ENCODE measurements at regions not wholly inside any gene's neighbourhood (a gene's known extent, or its start where the extent isn't known, plus 50 kb on each side); places are given as distances from the start of the nearest gene placed in this dataset.

GRCh38 chr1:182193908-182194550, 132.5 kb upstream of the ZNF648 start:
- Histone ChIP-seq H2AFZ (ENCODE audit: low read depth, low read length) (no peak overlapping the region), H3K4me1 (replicated peaks in 1 of 2; ENCODE audit: control insufficient read depth in 2 of 2, insufficient read depth in 2 of 2, low read length in 2 of 2) (peaks cover 0 to 4% of the 10 kb centered on the region in 2 experiments; a peak in 1 of 5 replicates), H3K36me3 (ENCODE audit: control insufficient read depth, insufficient read depth, low read length) (no peaks in the 10 kb centered on the region), H3K27ac (ENCODE audit: extremely low read depth, low read depth, low read length) (no peak overlapping the region), H4K20me1 (replicated peaks; ENCODE audit: control insufficient read depth, insufficient read depth, low read length) (no peaks in the 10 kb centered on the region), H3K9ac (ENCODE audit: insufficient read depth in 1 of 2, low read depth in 2 of 2, low read length in 2 of 2) (no peak overlapping the region), H3K27me3 (ENCODE audit: control insufficient read depth in 2 of 2, insufficient read depth in 2 of 2, low read length in 2 of 2) (peaks cover 5% of the 10 kb centered on the region in 2 experiments; a peak in 3 of 5 replicates), H3K9me1 (ENCODE audit: control insufficient read depth, insufficient read depth, low read length) (no peaks in the 10 kb centered on the region), H3K4me2 (ENCODE audit: insufficient read depth, low read length) (no peak overlapping the region), H3K79me2 (ENCODE audit: control insufficient read depth, insufficient read depth, low read length) (no peaks in the 10 kb centered on the region), H3K9me3 (replicated peaks; ENCODE audit: control insufficient read depth, insufficient read depth, low read depth, low read length) (no peaks in the 10 kb centered on the region), H3K4me3 (no peak overlapping the region)
- no peak for FAIRE-seq
- WGBS (ENCODE audit: insufficient coverage, low coverage, missing lambda C conversion rate) = 33% methylated on average over 4 of the region's 4 CpGs
- no peak for DNase-seq (ENCODE audit: extremely low read depth in 1 of 4, low spot score in 3 of 4)
- CTCF ChIA-PET (ENCODE audit: low intra/inter-chr PET ratio) = interaction anchor here (0.6 kb wide), 1 partner anchor 601 kb away, joined by 3 read pairs; no protein-coding TSS in a partner anchor
- ATAC-seq = peak; percentile 34; the same call in 2 of the 3 replicates
- intact Hi-C loops (cut with micrococcal nuclease) = no loop called here
- in situ Hi-C loops (cut with MboI) = no loop called here
- TF ChIP-seq CEBPG (CRISPR knock-in tag; IDR thresholded peaks at IDR 0.05) = peak; percentile 33; the same call in 1 of the 2 replicates
- TF ChIP-seq CEBPG (tag; conservative IDR thresholded peaks at IDR 0.05 in 1 of 2, IDR thresholded peaks at IDR 0.05 in 1 of 2) = peak; percentile 61 to 70
- peak; percentile 81 for TF ChIP-seq CEBPB (tag; IDR thresholded peaks at IDR 0.05)
- TF ChIP-seq TFAP4 (CRISPR knock-in tag; IDR thresholded peaks at IDR 0.05; ENCODE audit: borderline replicate concordance) = peak; percentile 31; the same call in 1 of the 2 replicates
- no peak for TF ChIP-seq ASH1L (IDR thresholded peaks at IDR 0.05; ENCODE audit: borderline replicate concordance, low read depth, partially characterized antibody)
- peak; percentile 84 for TF ChIP-seq ATF3 (IDR thresholded peaks at IDR 0.05)
- TF ChIP-seq ATF3 (CRISPR knock-in tag; conservative IDR thresholded peaks at IDR 0.05) = no peak
- TF ChIP-seq TRIM24 (IDR thresholded peaks at IDR 0.05) = peak in 1 of 2 experiments; percentile 20; a peak in 1 of 4 replicates
- no peak for TF ChIP-seq TRIM28 (IDR thresholded peaks at IDR 0.05)
- TF ChIP-seq ZNF408 (CRISPR knock-in tag; IDR thresholded peaks at IDR 0.05; ENCODE audit: low read depth) = no peak
- no peak for TF ChIP-seq CREB3 (tag; conservative IDR thresholded peaks at IDR 0.05; ENCODE audit: low read depth)
- POLR2A ChIA-PET = interaction anchor here (1.5 to 3.5 kb wide), 4 partner anchors 11 to 44 kb away, joined by 3 to 18 read pairs (median 6); no protein-coding TSS in a partner anchor
- BruUV-seq (replicated peaks) = no TSS peak

All from K562 (cell line).